ENCODE measurements at regions not wholly inside any gene's neighbourhood (a gene's known extent, or its start where the extent isn't known, plus 50 kb on each side); places are given as distances from the start of the nearest gene placed in this dataset.

DNA sequence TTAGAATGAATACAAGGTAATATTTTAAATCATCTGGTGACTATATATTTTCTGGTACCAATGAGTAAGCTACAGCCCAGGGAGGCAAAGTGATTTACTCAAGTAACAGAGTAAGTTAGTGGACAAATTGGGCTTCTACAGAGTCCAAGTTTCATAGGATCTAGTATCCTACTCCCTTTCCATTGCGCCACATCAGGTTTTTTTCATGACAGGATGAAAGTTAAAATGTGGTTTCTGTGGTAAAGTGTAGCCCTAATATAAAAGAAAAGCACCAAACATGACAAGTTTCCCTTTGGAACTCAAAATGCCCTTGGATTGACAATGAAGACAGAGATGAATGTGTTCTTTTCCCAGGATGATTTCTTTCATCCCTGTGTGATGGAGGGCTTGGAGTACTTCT, 350.8 kb upstream of the ZNF385D start:
- TF ChIP-seq, protein P1, sequence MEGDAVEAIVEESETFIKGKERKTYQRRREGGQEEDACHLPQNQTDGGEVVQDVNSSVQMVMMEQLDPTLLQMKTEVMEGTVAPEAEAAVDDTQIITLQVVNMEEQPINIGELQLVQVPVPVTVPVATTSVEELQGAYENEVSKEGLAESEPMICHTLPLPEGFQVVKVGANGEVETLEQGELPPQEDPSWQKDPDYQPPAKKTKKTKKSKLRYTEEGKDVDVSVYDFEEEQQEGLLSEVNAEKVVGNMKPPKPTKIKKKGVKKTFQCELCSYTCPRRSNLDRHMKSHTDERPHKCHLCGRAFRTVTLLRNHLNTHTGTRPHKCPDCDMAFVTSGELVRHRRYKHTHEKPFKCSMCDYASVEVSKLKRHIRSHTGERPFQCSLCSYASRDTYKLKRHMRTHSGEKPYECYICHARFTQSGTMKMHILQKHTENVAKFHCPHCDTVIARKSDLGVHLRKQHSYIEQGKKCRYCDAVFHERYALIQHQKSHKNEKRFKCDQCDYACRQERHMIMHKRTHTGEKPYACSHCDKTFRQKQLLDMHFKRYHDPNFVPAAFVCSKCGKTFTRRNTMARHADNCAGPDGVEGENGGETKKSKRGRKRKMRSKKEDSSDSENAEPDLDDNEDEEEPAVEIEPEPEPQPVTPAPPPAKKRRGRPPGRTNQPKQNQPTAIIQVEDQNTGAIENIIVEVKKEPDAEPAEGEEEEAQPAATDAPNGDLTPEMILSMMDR (IDR thresholded peaks at IDR 0.05), result no peak
- no peak for TF ChIP-seq POLR2A (IDR thresholded peaks at IDR 0.05)
- TF ChIP-seq EP300 (IDR thresholded peaks at IDR 0.05), result no peak
